HepG2 (cell line): ENCODE measurements at regions not wholly inside any gene's neighbourhood (a gene's known extent, or its start where the extent isn't known, plus 50 kb on each side); places are given as distances from the start of the nearest gene placed in this dataset.

Source experiments
- ATAC-seq: fragments of 200-7000 bp; cut with Tn5 transposase; 3 replicates; pipeline ENCODE4 v1.9.1; 2020; ENCODE audit warnings: mild to moderate bottlenecking, moderate library complexity
- BruUV-seq: library from RNA; stranded (reverse); fragments of 400-500 nt; replicated peaks from 2 replicates; lab custom pipeline; 2021; lab: Mats Ljungman, UMichigan
- CTCF ChIA-PET: fragments of 300-600 bp; formaldehyde crosslinking; extraction: SDS; loops from one replicate; lab custom pipeline; 2021; ENCODE audit warnings: low total read pairs, inconsistent platforms, low intra/inter-chr PET ratio; lab: Yijun Ruan, JAX
- POLR2A ChIA-PET: fragments of 350-600 bp; sonication (Branson Sonifier 250); formaldehyde crosslinking; loops from one replicate; lab custom pipeline; 2020; ENCODE audit warnings: antibody characterized with exemption, inconsistent platforms; lab: Yijun Ruan, JAX
- DNase-seq: peaks from one replicate; pipeline ENCODE4 v3.0.0-alpha.2; 2015; ENCODE audit warnings: low spot score
- FAIRE-seq: peaks from 3 replicates; lab custom pipeline; 2011; peaks lifted over from hg19 to GRCh38; lab: Jason Lieb, UNC
- H2AFZ ChIP-seq: one replicate; pipeline ENCODE4 v1.6.1; 2011; ENCODE audit warnings: low read length, inconsistent platforms
- H3K27ac ChIP-seq: fragments of 300-600 bp; 3 replicates; pipeline ENCODE4 v1.8.0; 2011; ENCODE audit warnings: mixed run types, mild to moderate bottlenecking, mixed read lengths, low read length, inconsistent platforms; ENCODE audit not compliant: insufficient read depth; ENCODE audit errors: extremely low read length
- H3K27me3 ChIP-seq, 2 experiments: fragments of 200-600 bp in 1 of 2; 2 replicates in 1 of 2; 3 replicates in 1 of 2; pipeline versions ENCODE4 v1.6.0 to v1.8.0; 2011; ENCODE audit warnings: low read length in 2 of 2, mild to moderate bottlenecking in 2 of 2, moderate library complexity in 2 of 2, inconsistent platforms in 1 of 2; ENCODE audit not compliant: insufficient read depth in 2 of 2, control insufficient read depth in 1 of 2
- H3K36me3 ChIP-seq, 2 experiments: fragments of 200-600 bp in 1 of 2; replicated peaks in 1 of 2; 2 replicates in 1 of 2; 3 replicates in 1 of 2; pipeline versions ENCODE4 v1.5.1 to v1.8.0; 2011; ENCODE audit warnings: low read length in 2 of 2, inconsistent platforms in 1 of 2; ENCODE audit not compliant: insufficient read depth in 2 of 2, control insufficient read depth in 1 of 2
- H3K4me1 ChIP-seq: 2 replicates; pipeline ENCODE4 v1.5.1; 2012; ENCODE audit warnings: low read length, inconsistent platforms; ENCODE audit not compliant: insufficient read depth
- H3K4me2 ChIP-seq: 2 replicates; pipeline ENCODE4 v1.6.0; 2011; ENCODE audit warnings: low read depth, low read length, inconsistent platforms
- H3K4me3 ChIP-seq, 3 experiments: fragments of 200-600 bp in 1 of 3; sonication (generic), shearing (Covaris generic) in 1 of 3; replicated peaks in 1 of 3; 2 replicates each; pipeline ENCODE4 v1.5.1; 2011 to 2016; ENCODE audit warnings: low read length in 3 of 3, inconsistent platforms in 2 of 3, low read depth in 2 of 3, mild to moderate bottlenecking in 2 of 3, control low read depth in 1 of 3, mixed read lengths in 1 of 3; ENCODE audit not compliant: insufficient read depth in 1 of 3
- H3K79me2 ChIP-seq: one replicate; pipeline ENCODE4 v1.6.1; 2011; ENCODE audit warnings: low read length, inconsistent platforms; ENCODE audit not compliant: insufficient read depth
- H3K9ac ChIP-seq: 2 replicates; pipeline ENCODE4 v1.6.0; 2011; ENCODE audit warnings: mild to moderate bottlenecking, low read depth, low read length, inconsistent platforms; ENCODE audit not compliant: insufficient read depth
- H3K9me3 ChIP-seq: 2 replicates; pipeline ENCODE4 v1.5.1; 2012; ENCODE audit warnings: mild to moderate bottlenecking, low read length
- H4K20me1 ChIP-seq: 2 replicates; pipeline ENCODE4 v1.6.0; 2011; ENCODE audit warnings: inconsistent platforms, mild to moderate bottlenecking, low read length, moderate library complexity; ENCODE audit not compliant: insufficient read depth
- HNRNPLL ChIP-seq: fragments of 200-400 bp; formaldehyde crosslinking; IDR thresholded peaks from 2 replicates; pipeline ENCODE4 v1.6.1; 2017; ENCODE audit warnings: mild to moderate bottlenecking, low read depth, low read length; ENCODE audit not compliant: poor library complexity, severe bottlenecking
- ISX ChIP-seq: sonication (generic); formaldehyde crosslinking; conservative IDR thresholded peaks from 2 replicates; pipeline ENCODE4 v1.5.0; 2020; ENCODE audit warnings: missing genetic modification reagents
- MLLT10 ChIP-seq: sonication (generic); formaldehyde crosslinking; IDR thresholded peaks from 2 replicates; pipeline ENCODE4 v1.4.0; 2020; ENCODE audit warnings: missing genetic modification reagents
- YY1 ChIP-seq: IDR thresholded peaks from 2 replicates; pipeline ENCODE4 v1.6.1; 2011; ENCODE audit warnings: low read length, low read depth, moderate library complexity, mild to moderate bottlenecking; ENCODE audit not compliant: insufficient read depth, insufficient replicate concordance
- ZNF772 ChIP-seq: sonication (generic); formaldehyde crosslinking; IDR thresholded peaks from 2 replicates; pipeline ENCODE4 v1.5.0; 2020; ENCODE audit warnings: mild to moderate bottlenecking, missing genetic modification reagents
- WGBS: methylation state at CpG from one replicate; pipeline ENCODE4 v1.1.6; 2017; ENCODE audit warnings: low lambda C conversion rate; 5-methylcytosine and 5-hydroxymethylcytosine counted together
- in situ Hi-C: cut with HindIII; loops from 2 replicates; pipeline ENCODE4 v1.10.0; 2017; ENCODE audit warnings: low pct_unique_long_range_greater_than_20kb; ENCODE audit not compliant: extremely low pct_ligation_motif_present
- intact Hi-C: fragments of 100-400 bp; cut with micrococcal nuclease; formaldehyde crosslinking; loops from one replicate; pipeline ENCODE4 v1.10.0; 2022; ENCODE audit not compliant: unreplicated experiment
- TF ChIP-seq, protein P1 (sequence below): IDR thresholded peaks from 2 replicates; pipeline ENCODE4 v1.6.1; 2012; ENCODE audit warnings: low read depth, low read length, improper control_type of control experiment
- TF ChIP-seq, protein P2 (sequence below): sonication (generic); formaldehyde crosslinking; IDR thresholded peaks from 2 replicates; pipeline ENCODE4 v1.8.0; 2022; ENCODE audit warnings: mild to moderate bottlenecking, missing genetic modification reagents, moderate library complexity
- TF ChIP-seq, protein P3 (sequence below): IDR thresholded peaks from 2 replicates; pipeline ENCODE4 v1.6.1; 2016; ENCODE audit warnings: mild to moderate bottlenecking, missing biosample characterization, missing genetic modification reagents
- TF ChIP-seq, protein P4 (sequence below): sonication (generic); formaldehyde crosslinking; IDR thresholded peaks from 2 replicates; pipeline ENCODE4 v1.8.0; 2022; ENCODE audit warnings: missing genetic modification reagents, low read depth, mild to moderate bottlenecking, borderline replicate concordance
- TF ChIP-seq, protein P5 (sequence below): sonication (generic); formaldehyde crosslinking; IDR thresholded peaks from 2 replicates; pipeline ENCODE4 v1.5.1; 2020; ENCODE audit warnings: mild to moderate bottlenecking, missing genetic modification reagents, borderline replicate concordance
- TF ChIP-seq, protein P6 (sequence below): sonication (generic); formaldehyde crosslinking; conservative IDR thresholded peaks from 2 replicates; pipeline ENCODE4 v1.5.0; 2020; ENCODE audit warnings: missing genetic modification reagents

DNA sequence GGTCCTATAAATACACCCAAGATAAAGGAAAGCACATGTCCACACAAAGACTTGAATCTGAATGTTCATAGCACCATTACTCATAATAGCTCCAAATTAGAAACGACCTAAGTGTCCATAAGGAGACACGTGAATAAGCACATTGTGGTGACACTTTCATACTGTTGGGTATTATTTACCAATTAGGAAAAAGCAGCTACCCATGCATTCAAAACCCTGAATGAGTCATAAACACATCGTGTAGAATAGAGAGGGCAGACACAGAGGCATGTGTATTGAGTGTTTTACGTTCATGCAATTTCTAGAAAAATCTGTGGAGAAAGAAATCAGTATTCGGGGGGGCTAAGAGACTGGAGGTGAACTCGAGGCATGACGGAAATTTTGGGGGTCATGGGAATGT lies 396.7 kb downstream of the THBS2 start:
- POLR2A ChIA-PET: no interaction called here
- intact Hi-C loops (no loop called here), in situ Hi-C loops (no loop called here)
- no peaks in the 10 kb centered on the region for H3K4me1 ChIP-seq
- no peak overlapping the region for H2AFZ ChIP-seq
- no TSS peak for BruUV-seq
- DNase-seq (no peak), ATAC-seq (no peak)
- WGBS: 7% methylated on average over 7 of the region's 7 CpGs
- no peak overlapping the region for H3K27ac ChIP-seq
- no peaks in the 10 kb centered on the region for H3K9me3 ChIP-seq
- H4K20me1 ChIP-seq: no peaks in the 10 kb centered on the region
- no peaks in the 10 kb centered on the region for H3K79me2 ChIP-seq
- no peaks in the 10 kb centered on the region for H3K36me3 ChIP-seq
- no peak overlapping the region for H3K9ac ChIP-seq
- no peak overlapping the region for H3K4me3 ChIP-seq
- CTCF ChIA-PET: no interaction called here
- peaks cover 2 to 35% of the 10 kb centered on the region in 2 experiments; a peak in 3 of 5 replicates for H3K27me3 ChIP-seq
- TF ChIP-seq, protein P1, sequence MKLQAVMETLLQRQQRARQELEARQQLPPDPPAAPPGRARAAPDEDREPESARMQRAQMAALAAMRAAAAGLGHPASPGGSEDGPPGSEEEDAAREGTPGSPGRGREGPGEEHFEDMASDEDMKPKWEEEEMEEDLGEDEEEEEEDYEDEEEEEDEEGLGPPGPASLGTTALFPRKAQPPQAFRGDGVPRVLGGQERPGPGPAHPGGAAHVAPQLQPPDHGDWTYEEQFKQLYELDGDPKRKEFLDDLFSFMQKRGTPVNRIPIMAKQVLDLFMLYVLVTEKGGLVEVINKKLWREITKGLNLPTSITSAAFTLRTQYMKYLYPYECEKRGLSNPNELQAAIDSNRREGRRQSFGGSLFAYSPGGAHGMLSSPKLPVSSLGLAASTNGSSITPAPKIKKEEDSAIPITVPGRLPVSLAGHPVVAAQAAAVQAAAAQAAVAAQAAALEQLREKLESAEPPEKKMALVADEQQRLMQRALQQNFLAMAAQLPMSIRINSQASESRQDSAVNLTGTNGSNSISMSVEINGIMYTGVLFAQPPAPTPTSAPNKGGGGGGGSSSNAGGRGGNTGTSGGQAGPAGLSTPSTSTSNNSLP: no peak
- TF ChIP-seq YY1 (no peak), MLLT10 (CRISPR knock-in tag) (no peak), ZNF772 (CRISPR knock-in tag) (no peak), ISX (CRISPR knock-in tag) (no peak), HNRNPLL (no peak)
- TF ChIP-seq, protein P2, sequence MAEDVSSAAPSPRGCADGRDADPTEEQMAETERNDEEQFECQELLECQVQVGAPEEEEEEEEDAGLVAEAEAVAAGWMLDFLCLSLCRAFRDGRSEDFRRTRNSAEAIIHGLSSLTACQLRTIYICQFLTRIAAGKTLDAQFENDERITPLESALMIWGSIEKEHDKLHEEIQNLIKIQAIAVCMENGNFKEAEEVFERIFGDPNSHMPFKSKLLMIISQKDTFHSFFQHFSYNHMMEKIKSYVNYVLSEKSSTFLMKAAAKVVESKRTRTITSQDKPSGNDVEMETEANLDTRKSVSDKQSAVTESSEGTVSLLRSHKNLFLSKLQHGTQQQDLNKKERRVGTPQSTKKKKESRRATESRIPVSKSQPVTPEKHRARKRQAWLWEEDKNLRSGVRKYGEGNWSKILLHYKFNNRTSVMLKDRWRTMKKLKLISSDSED: no peak
- TF ChIP-seq, protein P3, sequence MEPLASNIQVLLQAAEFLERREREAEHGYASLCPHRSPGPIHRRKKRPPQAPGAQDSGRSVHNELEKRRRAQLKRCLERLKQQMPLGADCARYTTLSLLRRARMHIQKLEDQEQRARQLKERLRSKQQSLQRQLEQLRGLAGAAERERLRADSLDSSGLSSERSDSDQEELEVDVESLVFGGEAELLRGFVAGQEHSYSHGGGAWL (CRISPR knock-in tag): no peak
- TF ChIP-seq, protein P4, sequence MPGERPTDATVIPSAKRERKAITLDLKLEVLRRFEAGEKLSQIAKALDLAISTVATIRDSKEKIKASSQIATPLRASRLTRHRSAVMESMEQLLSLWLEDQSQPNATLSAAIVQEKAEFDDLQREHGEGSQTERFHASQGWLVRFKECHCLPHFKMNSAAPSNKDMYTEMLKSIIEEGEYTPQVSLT: no peak
- TF ChIP-seq, protein P5, sequence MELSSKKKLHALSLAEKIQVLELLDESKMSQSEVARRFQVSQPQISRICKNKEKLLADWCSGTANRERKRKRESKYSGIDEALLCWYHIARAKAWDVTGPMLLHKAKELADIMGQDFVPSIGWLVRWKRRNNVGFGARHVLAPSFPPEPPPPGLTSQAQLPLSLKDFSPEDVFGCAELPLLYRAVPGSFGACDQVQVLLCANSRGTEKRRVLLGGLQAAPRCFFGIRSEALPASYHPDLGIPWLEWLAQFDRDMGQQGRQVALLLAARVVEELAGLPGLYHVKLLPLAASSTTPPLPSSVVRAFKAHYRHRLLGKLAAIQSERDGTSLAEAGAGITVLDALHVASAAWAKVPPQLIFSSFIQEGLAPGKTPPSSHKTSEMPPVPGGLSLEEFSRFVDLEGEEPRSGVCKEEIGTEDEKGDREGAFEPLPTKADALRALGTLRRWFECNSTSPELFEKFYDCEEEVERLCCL (CRISPR knock-in tag): no peak
- TF ChIP-seq, protein P6, sequence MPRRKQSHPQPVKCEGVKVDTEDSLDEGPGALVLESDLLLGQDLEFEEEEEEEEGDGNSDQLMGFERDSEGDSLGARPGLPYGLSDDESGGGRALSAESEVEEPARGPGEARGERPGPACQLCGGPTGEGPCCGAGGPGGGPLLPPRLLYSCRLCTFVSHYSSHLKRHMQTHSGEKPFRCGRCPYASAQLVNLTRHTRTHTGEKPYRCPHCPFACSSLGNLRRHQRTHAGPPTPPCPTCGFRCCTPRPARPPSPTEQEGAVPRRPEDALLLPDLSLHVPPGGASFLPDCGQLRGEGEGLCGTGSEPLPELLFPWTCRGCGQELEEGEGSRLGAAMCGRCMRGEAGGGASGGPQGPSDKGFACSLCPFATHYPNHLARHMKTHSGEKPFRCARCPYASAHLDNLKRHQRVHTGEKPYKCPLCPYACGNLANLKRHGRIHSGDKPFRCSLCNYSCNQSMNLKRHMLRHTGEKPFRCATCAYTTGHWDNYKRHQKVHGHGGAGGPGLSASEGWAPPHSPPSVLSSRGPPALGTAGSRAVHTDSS (CRISPR knock-in tag): no peak
- TF ChIP-seq, all 625 proteins: peak for 0
- no peak for FAIRE-seq
- no peak overlapping the region for H3K4me2 ChIP-seq
